GM12875 (cell line): ENCODE measurements at regions not wholly inside any gene's neighbourhood (a gene's known extent, or its start where the extent isn't known, plus 50 kb on each side); places are given as distances from the start of the nearest gene placed in this dataset.

ENCODE experiments used
- H3K4me3 ChIP-seq: one replicate; pipeline ENCODE4 v1.5.1; 2011; ENCODE audit warnings: low read depth, low read length, control low read depth
- TF ChIP-seq, protein P1 (sequence below): IDR thresholded peaks from 2 replicates; pipeline ENCODE4 v1.5.1; 2011; ENCODE audit warnings: low read depth, mild to moderate bottlenecking, control low read depth, inconsistent platforms, low read length, moderate library complexity, borderline replicate concordance; ENCODE audit not compliant: insufficient read depth

DNA sequence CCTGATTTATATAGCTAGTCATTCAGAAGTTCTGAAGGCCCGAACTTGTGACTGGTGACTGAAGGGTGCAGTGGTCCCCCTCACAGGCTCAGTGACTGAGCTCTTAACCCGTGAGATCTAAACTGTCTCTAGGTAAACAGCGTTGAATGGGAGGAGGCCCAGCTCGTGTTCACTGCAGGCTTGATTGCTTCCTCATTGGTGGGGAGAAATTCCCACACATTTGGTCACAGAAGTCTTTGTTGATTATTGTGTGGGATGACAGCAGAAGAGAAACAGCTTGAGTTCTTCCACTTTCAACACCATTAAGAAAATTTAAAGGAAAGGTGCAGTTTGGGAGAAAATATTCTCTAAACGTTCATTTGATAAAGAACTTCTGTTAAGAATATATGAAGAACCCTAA is 1178.0 kb downstream of the UQCRFS1 start:
- no peak overlapping the region for H3K4me3 ChIP-seq
- TF ChIP-seq, protein P1, sequence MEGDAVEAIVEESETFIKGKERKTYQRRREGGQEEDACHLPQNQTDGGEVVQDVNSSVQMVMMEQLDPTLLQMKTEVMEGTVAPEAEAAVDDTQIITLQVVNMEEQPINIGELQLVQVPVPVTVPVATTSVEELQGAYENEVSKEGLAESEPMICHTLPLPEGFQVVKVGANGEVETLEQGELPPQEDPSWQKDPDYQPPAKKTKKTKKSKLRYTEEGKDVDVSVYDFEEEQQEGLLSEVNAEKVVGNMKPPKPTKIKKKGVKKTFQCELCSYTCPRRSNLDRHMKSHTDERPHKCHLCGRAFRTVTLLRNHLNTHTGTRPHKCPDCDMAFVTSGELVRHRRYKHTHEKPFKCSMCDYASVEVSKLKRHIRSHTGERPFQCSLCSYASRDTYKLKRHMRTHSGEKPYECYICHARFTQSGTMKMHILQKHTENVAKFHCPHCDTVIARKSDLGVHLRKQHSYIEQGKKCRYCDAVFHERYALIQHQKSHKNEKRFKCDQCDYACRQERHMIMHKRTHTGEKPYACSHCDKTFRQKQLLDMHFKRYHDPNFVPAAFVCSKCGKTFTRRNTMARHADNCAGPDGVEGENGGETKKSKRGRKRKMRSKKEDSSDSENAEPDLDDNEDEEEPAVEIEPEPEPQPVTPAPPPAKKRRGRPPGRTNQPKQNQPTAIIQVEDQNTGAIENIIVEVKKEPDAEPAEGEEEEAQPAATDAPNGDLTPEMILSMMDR, result no peak

DNA sequence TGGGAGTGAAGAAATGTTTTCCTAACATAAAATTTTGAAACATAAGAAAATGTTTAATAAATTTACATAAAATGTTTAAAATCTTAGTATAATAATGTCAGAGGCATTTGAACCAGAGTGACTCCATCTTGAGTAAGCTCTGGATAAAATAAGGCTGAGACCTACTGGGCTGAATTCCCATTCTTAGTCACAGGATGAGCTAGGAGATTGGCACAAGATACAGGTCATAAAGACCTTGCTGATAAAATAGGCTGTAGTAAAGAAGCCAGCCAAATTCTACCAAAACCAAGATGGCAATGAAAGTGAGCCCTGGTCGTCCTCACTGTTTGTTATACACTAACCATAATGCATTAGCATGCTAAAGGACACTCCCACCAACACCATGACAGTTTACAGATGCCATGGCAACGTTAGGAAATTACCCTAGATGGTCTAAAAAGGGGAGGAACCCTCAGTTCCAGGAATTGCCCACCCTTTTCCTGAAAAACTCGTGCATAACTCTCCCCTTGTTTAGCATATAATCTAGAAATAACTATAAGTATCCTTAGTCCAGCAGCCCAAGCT is 1184.0 kb downstream of the UQCRFS1 start:
- TF ChIP-seq, protein P1, result no peak

DNA sequence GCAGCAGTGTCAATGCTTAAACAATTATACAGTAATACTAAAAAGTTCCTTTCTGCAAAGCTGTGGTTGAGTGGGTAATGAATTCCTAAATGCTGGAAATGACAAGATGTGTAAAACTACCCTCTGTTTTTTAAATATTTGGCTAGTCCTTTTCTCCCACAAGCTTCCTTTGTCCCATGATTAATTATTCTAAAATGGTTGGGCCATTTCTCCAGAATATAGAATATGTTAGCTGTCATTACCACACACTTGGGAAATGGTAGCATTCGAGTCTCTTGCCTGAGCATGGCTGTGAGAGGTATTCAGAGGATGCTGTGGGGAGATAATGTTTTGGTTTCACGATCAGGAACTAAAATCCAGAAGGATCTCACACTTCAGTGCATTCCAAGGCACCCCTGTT is 1185.8 kb downstream of the UQCRFS1 start:
- H3K4me3 ChIP-seq, result no peak overlapping the region
- TF ChIP-seq, protein P1, result no peak

More for the DNA sequence above, 1184.0 kb downstream of the UQCRFS1 start:
- no peak overlapping the region for H3K4me3 ChIP-seq

DNA sequence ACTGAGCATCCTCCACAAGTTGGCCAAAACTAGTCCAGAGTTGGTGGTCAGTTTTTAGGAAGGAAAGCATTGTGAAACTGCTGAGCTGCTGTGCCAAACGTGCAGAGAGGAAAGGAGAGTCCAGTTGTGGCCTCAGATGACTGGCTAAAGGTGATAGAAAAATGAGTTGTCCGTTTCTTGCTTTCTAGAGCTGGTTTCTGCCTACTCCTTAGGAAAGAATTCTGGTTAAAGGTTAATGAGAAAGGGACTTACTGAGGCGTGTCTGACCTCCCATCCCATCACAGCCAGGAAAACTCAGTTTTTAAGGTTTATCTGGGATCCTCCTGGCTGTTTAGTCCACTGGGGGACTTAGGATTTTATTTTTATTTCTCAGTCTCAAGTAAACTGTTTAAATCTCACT is 1186.3 kb downstream of the UQCRFS1 start:
- TF ChIP-seq, protein P1, result no peak
- H3K4me3 ChIP-seq, result no peak overlapping the region

DNA sequence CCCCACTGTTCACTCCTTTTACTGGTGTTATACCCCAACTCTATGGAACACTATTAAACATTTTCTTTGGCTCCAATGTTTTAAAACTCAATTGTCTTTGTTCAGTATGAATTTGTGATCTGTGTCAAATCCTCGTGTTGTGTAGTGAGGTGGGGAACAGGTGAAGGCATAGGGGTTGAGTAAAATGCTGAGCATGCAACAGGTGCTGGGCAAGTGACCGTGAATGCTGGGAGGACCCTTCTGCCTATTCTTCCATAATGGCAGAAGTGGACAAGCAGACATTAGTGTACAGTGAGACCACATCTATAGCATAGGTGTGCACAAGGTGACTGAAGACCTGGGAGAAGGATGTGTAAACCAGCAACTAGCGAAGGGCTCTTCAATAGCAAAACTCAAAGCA is 1188.0 kb downstream of the UQCRFS1 start:
- H3K4me3 ChIP-seq, result no peak overlapping the region
- TF ChIP-seq, protein P1, result no peak

DNA sequence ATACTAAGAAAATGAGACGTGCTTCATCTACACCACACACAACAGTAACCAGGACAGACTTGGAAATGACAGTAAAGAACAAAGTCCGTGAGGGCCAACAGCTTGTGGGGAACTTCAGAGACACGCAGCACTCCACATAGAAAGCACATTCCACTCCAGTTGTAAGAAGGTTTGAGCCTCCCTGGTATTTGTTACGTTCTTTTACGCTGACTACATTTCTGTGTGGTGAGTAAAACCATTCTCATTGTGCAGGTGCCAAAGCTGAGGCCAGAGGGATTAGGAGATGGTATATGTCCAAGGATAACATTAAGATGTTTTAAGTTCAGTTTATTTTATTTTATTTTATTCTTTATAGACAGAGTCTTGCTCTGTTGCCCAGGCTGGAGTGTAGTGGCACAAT is 1189.9 kb downstream of the UQCRFS1 start:
- H3K4me3 ChIP-seq, result no peak overlapping the region
- TF ChIP-seq, protein P1, result no peak

DNA sequence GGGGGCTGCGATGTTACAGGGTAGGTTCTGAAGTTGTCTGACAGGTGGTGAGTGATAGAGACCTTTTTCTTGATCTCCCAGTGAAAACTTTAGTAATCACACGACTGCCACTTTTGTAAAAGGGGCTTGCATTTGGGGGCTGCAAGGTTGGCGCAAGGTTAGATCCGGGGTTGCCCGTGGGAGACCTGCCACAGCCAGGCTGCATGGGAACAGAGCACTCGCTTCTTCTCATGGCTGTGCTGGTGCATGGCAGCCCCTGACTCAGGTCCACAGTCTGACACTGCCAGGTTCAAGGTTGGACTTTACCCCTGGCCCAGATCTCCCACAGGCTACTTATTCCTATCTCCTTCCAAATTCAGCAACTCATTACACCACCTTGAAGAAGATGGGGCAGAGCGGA is 1190.4 kb downstream of the UQCRFS1 start:
- TF ChIP-seq, protein P1, result no peak
- no peak overlapping the region for H3K4me3 ChIP-seq
